ENCODE measurements at regions not wholly inside any gene's neighbourhood (a gene's known extent, or its start where the extent isn't known, plus 50 kb on each side); places are given as distances from the start of the nearest gene placed in this dataset.

- in situ Hi-C loops (cut with HindIII; ENCODE audit: low sequenced_read_pairs), result no loop called here
- TF ChIP-seq CTCF (IDR thresholded peaks at IDR 0.05; ENCODE audit: low read depth, low read length), result no peak
- no peak overlapping the region for H3K4me3 ChIP-seq (ENCODE audit: low read depth, low read length)
- no peak for DNase-seq (ENCODE audit: low read depth, low spot score)
Measured at GRCh38 chr9:105993921-105994715, 299.8 kb downstream of the TMEM38B start.

- in situ Hi-C loops (cut with HindIII; ENCODE audit: low sequenced_read_pairs), result no loop called here
- no peak overlapping the region for H3K4me3 ChIP-seq (ENCODE audit: low read depth, low read length)
- no peak for DNase-seq (ENCODE audit: low read depth, low spot score)
- no peak for TF ChIP-seq CTCF (IDR thresholded peaks at IDR 0.05; ENCODE audit: low read depth, low read length)
Measured at GRCh38 chr9:105994970-105995369, 300.6 kb downstream of the TMEM38B start.

- no peak for TF ChIP-seq CTCF (IDR thresholded peaks at IDR 0.05; ENCODE audit: low read depth, low read length)
- no peak for DNase-seq (ENCODE audit: low read depth, low spot score)
- in situ Hi-C loops (cut with HindIII; ENCODE audit: low sequenced_read_pairs), result no loop called here
- H3K4me3 ChIP-seq (ENCODE audit: low read depth, low read length), result no peak overlapping the region
Measured at GRCh38 chr9:106017198-106017740, 322.9 kb downstream of the TMEM38B start.

GRCh38 chr9:106019039-106019680, 324.8 kb downstream of the TMEM38B start:
- no peak for TF ChIP-seq CTCF (IDR thresholded peaks at IDR 0.05; ENCODE audit: low read depth, low read length)
- no peak for DNase-seq (ENCODE audit: low read depth, low spot score)
- in situ Hi-C loops (cut with HindIII; ENCODE audit: low sequenced_read_pairs), result no loop called here
- no peak overlapping the region for H3K4me3 ChIP-seq (ENCODE audit: low read depth, low read length)

GRCh38 chr9:106019702-106020101, 325.4 kb downstream of the TMEM38B start:
- in situ Hi-C loops (cut with HindIII; ENCODE audit: low sequenced_read_pairs), result no loop called here
- no peak for DNase-seq (ENCODE audit: low read depth, low spot score)
- H3K4me3 ChIP-seq (ENCODE audit: low read depth, low read length), result no peak overlapping the region
- TF ChIP-seq CTCF (IDR thresholded peaks at IDR 0.05; ENCODE audit: low read depth, low read length), result no peak

- in situ Hi-C loops (cut with HindIII; ENCODE audit: low sequenced_read_pairs), result no loop called here
- TF ChIP-seq CTCF (IDR thresholded peaks at IDR 0.05; ENCODE audit: low read depth, low read length), result no peak
- no peak for DNase-seq (ENCODE audit: low read depth, low spot score)
- no peak overlapping the region for H3K4me3 ChIP-seq (ENCODE audit: low read depth, low read length)
Measured at GRCh38 chr9:106020186-106020585, 325.8 kb downstream of the TMEM38B start.

Measured in astrocyte of the spinal cord (primary cell).